Colonic mucosa (tissue), 4 donors: ENCODE measurements at regions not wholly inside any gene's neighbourhood (a gene's known extent, or its start where the extent isn't known, plus 50 kb on each side); places are given as distances from the start of the nearest gene placed in this dataset.

Source experiments
- DNase-seq: peaks from one replicate; pipeline ENCODE4 v3.0.0-alpha.2; 2020
- H3K27ac ChIP-seq: fragments of 200-600 bp; one replicate; pipeline ENCODE4 v1.8.0; 2021
- H3K27me3 ChIP-seq: fragments of 200-600 bp; one replicate; pipeline ENCODE4 v1.8.0; 2021
- H3K36me3 ChIP-seq: fragments of 200-600 bp; one replicate; pipeline ENCODE4 v1.8.0; 2021
- H3K4me1 ChIP-seq: fragments of 200-600 bp; one replicate; pipeline ENCODE4 v1.8.0; 2021; ENCODE audit warnings: mild to moderate bottlenecking
- H3K4me3 ChIP-seq: fragments of 200-600 bp; one replicate; pipeline ENCODE4 v1.8.0; 2021
- H3K9ac ChIP-seq, 2 donors: one replicate each; pipeline ENCODE4 v1.7.0; 2013; ENCODE audit warnings: control low read depth in 2 of 2, low read depth in 2 of 2, low read length in 2 of 2
- H3K9me3 ChIP-seq: fragments of 200-600 bp; one replicate; pipeline ENCODE4 v1.8.0; 2021
- CTCF ChIP-seq: fragments of 200-600 bp; IDR thresholded peaks from one replicate; pipeline ENCODE4 v1.8.0; 2022; ENCODE audit warnings: antibody characterized with exemption, mild to moderate bottlenecking
- intact Hi-C: fragments of 100-400 bp; cut with DNase I; formaldehyde crosslinking; loops from one replicate; pipeline ENCODE4 v1.14.1; 2022
- donor health status: healthy.
- donor health status: DM: no; HTN: no; CAD: no.
- donor health status: DM: no; HTN: no; CAD: no.

DNA sequence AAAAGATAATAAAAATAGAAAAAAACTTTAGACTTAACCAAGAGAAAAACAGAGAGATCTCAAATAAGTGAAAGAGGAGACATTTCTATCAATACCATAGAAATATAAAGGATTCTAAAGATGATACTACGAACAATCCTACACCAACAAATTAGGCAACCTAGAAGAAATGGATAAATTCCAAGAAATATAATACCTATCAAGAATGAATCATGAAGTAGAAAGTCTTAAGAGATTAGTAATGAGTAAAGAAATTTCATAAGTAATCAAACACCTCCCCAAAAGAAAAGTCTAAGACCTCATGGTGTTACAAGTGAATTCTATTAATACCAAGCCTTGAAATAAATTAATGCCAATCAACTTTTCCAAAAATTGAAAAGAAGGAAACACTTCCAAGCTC, 1584.5 kb upstream of the MIR17HG start:
- intact Hi-C loops, result no loop called here
- TF ChIP-seq CTCF, result no peak
- Histone ChIP-seq H3K9me3 (no peaks in the 10 kb centered on the region), H3K9ac (no peak overlapping the region), H3K36me3 (no peaks in the 10 kb centered on the region), H3K4me3 (no peak overlapping the region), H3K27me3 (no peaks in the 10 kb centered on the region), H3K27ac (no peak overlapping the region), H3K4me1 (no peaks in the 10 kb centered on the region)
- no peak for DNase-seq

DNA sequence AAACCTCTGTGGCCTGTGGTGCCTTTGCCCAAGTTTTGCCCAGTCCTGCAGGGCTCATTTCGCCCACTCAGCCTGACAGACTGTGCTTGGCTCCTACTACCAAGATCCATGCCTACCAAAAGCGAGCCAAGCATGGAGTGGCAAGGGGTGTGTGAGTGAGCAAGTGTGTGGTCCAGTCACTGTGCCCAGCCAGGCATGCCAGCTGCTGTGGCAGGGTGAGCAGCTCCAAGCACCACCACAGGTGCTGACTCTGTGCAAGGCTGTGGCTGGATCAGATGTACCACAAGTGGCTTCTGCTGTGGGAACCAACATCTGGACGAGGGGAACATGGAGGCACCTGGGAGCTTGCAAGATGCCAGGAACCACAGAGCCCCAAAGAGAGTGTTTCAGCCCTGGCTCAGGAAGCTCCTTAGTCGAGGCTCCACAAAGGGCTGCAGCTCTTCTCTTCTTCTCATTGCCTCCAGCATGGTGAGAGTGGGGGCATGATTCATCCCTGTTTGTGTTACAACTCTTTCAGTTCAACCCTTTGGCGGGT, 1564.2 kb upstream of the MIR17HG start:
- no peaks in the 10 kb centered on the region for H3K27me3 ChIP-seq
- no peak overlapping the region for H3K27ac ChIP-seq
- no peak overlapping the region for H3K4me3 ChIP-seq
- no peaks in the 10 kb centered on the region for H3K9me3 ChIP-seq
- H3K9ac ChIP-seq, result no peak overlapping the region
- TF ChIP-seq CTCF, result no peak
- H3K4me1 ChIP-seq, result no peaks in the 10 kb centered on the region
- intact Hi-C loops, result no loop called here
- DNase-seq, result no peak
- H3K36me3 ChIP-seq, result no peaks in the 10 kb centered on the region

DNA sequence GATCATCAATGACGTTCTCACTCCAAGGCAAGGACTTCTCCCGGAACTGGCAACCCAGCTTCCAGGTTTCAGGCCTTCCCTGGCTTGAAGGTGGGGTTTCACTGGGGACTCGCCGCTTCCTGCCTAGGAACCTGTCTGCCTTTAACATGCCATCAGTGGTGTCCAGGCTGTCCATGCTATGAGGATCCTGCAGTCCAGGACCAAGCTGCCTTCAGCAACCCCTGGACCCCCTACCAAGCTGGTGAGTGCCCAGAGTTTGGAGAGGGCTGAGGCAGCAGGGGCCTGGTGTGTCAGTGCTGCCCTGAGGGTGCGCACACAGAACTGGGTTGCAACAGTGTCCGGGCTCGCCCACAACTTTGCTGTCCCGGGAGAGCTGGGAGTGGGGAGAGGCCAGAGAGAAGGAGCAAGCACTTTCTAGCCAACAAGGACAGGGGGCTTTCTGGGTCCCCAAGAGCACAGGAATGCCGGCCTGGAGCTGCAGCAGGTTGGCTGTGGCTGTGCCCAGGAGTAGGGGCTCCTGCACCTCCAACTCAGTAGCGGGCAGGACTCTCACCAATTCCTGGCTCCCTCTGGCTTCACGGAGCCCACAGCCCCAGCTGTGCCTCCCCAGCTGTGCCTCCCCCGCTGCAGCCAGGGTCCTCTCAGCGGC, 1563.2 kb upstream of the MIR17HG start:
- intact Hi-C loops, result no loop called here
- H3K27me3 ChIP-seq, result no peaks in the 10 kb centered on the region
- TF ChIP-seq CTCF, result no peak
- no peak overlapping the region for H3K27ac ChIP-seq
- no peak overlapping the region for H3K9ac ChIP-seq
- H3K36me3 ChIP-seq, result no peaks in the 10 kb centered on the region
- no peak overlapping the region for H3K4me3 ChIP-seq
- DNase-seq, result no peak
- no peaks in the 10 kb centered on the region for H3K9me3 ChIP-seq
- H3K4me1 ChIP-seq, result no peaks in the 10 kb centered on the region

DNA sequence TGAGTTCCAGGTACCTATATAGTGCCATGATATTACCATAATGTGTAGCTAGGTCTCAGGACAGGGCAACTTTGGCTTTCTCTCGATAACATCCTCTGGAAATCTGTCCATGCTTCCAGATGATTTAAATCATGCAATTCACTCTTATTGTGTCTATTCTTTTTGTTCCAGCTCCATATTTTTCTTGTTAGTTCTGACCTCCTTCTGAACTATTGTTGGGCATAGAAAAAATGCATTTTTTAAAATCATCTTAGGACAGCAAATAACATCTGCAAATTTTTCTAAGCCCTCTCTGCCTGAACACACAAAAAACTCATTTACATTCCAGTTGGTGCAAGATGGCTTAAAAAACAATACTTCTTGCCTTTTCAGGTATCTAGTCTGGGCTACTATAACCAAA, 1561.0 kb upstream of the MIR17HG start:
- Histone ChIP-seq H3K9ac (no peak overlapping the region), H3K36me3 (no peaks in the 10 kb centered on the region), H3K4me3 (no peak overlapping the region), H3K9me3 (no peaks in the 10 kb centered on the region), H3K4me1 (no peaks in the 10 kb centered on the region), H3K27ac (no peak overlapping the region), H3K27me3 (no peaks in the 10 kb centered on the region)
- intact Hi-C loops, result no loop called here
- DNase-seq, result no peak
- TF ChIP-seq CTCF, result no peak

DNA sequence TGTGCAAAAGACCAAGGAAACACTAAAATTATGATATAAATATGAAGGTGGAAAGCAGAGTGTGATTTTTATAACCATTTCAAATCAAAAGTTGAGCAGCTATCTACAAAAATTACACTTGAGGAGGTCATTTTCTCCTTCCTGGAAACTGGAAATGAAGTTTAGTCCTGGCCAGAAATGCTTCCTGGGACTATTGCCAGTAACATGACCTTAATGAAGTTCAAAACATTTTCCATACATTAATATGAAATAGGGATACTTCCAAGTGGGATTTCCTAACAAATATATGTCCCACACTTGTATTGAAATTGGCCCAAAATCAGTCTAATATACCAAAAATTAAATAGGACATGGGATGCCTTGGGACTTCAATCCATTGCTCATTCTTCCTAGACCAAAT, 1556.8 kb upstream of the MIR17HG start:
- intact Hi-C loops, result no loop called here
- H3K4me3 ChIP-seq, result no peak overlapping the region
- DNase-seq, result no peak
- H3K4me1 ChIP-seq, result no peaks in the 10 kb centered on the region
- no peak overlapping the region for H3K27ac ChIP-seq
- H3K27me3 ChIP-seq, result no peaks in the 10 kb centered on the region
- no peak for TF ChIP-seq CTCF
- no peaks in the 10 kb centered on the region for H3K36me3 ChIP-seq
- no peaks in the 10 kb centered on the region for H3K9me3 ChIP-seq
- H3K9ac ChIP-seq, result no peak overlapping the region
